Ishikawa (cell line): ENCODE measurements at regions not wholly inside any gene's neighbourhood (a gene's known extent, or its start where the extent isn't known, plus 50 kb on each side); places are given as distances from the start of the nearest gene placed in this dataset.

Source experiments
- CEBPB ChIP-seq: IDR thresholded peaks from 2 replicates; pipeline ENCODE4 v1.6.1; 2012
- TAF1 ChIP-seq: IDR thresholded peaks from 2 replicates; pipeline ENCODE4 v1.6.1; 2012; ENCODE audit warnings: low read depth, mild to moderate bottlenecking
- TF ChIP-seq, protein P1 (sequence below): IDR thresholded peaks from 2 replicates; pipeline ENCODE4 v1.6.1; 2012

- TF ChIP-seq, protein P1, sequence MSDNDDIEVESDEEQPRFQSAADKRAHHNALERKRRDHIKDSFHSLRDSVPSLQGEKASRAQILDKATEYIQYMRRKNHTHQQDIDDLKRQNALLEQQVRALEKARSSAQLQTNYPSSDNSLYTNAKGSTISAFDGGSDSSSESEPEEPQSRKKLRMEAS: no peak
- TF ChIP-seq CEBPB (no peak), TAF1 (no peak)
Measured at GRCh38 chr7:95718577-95719410, 53.6 kb upstream of the DYNC1I1 start.
